NT2/D1 (cell line): ENCODE measurements at regions not wholly inside any gene's neighbourhood (a gene's known extent, or its start where the extent isn't known, plus 50 kb on each side); places are given as distances from the start of the nearest gene placed in this dataset.

ENCODE experiments used
- SUZ12 ChIP-seq: IDR thresholded peaks from 2 replicates; pipeline ENCODE4 v1.6.1; 2011; ENCODE audit not compliant: insufficient read length, insufficient read depth; ENCODE audit errors: extremely low read depth
- ZNF274 ChIP-seq: IDR thresholded peaks from 2 replicates; pipeline ENCODE4 v1.6.1; 2011; ENCODE audit warnings: mild to moderate bottlenecking, low read depth, low read length

DNA sequence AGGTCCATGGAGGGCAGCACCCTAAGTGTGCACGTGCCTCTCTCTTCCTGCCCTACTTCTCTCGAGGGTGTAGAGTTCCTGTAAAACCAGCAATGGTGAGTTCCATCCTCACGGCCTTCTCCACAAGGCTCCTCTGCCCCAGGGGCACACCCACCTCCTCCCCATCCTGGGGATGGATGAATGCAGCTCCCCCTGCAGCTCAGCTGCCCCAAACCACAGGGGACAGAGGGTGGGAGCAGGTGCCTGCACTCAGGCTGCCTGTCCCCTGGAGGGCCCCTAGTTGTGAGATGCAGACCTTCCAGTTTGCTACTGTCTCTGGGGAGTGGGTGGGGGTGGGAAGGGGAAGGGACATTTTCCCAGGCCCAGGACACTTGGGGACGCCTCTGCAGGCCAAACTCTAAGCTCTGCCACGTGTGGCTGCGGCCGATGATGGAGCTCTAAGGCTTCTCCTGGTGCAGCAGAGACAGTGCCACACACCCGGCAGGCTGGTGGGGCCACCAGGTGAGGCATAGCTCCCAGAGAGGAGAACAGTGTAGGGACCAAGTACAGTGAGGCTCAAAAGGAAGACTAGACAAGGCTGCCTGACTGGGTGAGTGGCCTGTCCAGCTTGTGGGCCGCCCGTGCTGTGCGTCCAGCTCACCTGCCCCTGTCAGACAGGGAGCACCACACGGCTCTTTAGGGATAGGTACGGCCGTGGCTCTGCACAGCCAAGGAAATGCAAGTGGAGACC, 540.9 kb downstream of the TBC1D22A start:
- TF ChIP-seq ZNF274 (no peak), SUZ12 (no peak)
